HG02884 (cell line): ENCODE measurements at regions not wholly inside any gene's neighbourhood (a gene's known extent, or its start where the extent isn't known, plus 50 kb on each side); places are given as distances from the start of the nearest gene placed in this dataset.

Experiments used
- ATAC-seq: cut with Tn5 transposase; IDR thresholded peaks from one replicate; pipeline ENCODE4 v1.9.1; 2021; ENCODE audit warnings: mild to moderate bottlenecking, moderate library complexity; ENCODE audit not compliant: unreplicated experiment

- ATAC-seq = no peak
These were observed 465.6 kb upstream of the POU3F3 start for GRCh38 chr2:104388296-104388695.

GRCh38 chr2:104402825-104403224 lies 451.1 kb upstream of the POU3F3 start:
- ATAC-seq = peak; percentile 50

GRCh38 chr2:104404526-104404925 lies 449.4 kb upstream of the POU3F3 start:
- ATAC-seq = no peak

GRCh38 chr2:104405623-104406022 lies 448.3 kb upstream of the POU3F3 start:
- ATAC-seq = no peak

- ATAC-seq = no peak
These were observed 447.6 kb upstream of the POU3F3 start for GRCh38 chr2:104406261-104406726.

GRCh38 chr2:104407641-104408040 lies 446.3 kb upstream of the POU3F3 start:
- no peak for ATAC-seq

- no peak for ATAC-seq
These were observed 445.6 kb upstream of the POU3F3 start for GRCh38 chr2:104408266-104408665.

GRCh38 chr2:104410136-104410535 lies 443.8 kb upstream of the POU3F3 start:
- no peak for ATAC-seq

GRCh38 chr2:104412384-104412783 lies 441.5 kb upstream of the POU3F3 start:
- peak; percentile 68 for ATAC-seq

- ATAC-seq = no peak
These were observed 440.0 kb upstream of the POU3F3 start for GRCh38 chr2:104413890-104414289.

- no peak for ATAC-seq
These were observed 438.6 kb upstream of the POU3F3 start for GRCh38 chr2:104415284-104415683.

- ATAC-seq = no peak
These were observed 437.4 kb upstream of the POU3F3 start for GRCh38 chr2:104416339-104417000.

GRCh38 chr2:104420420-104420819 lies 433.5 kb upstream of the POU3F3 start:
- ATAC-seq = no peak

- ATAC-seq = no peak
These were observed 433.0 kb upstream of the POU3F3 start for GRCh38 chr2:104420953-104421352.

- ATAC-seq = no peak
These were observed 427.9 kb upstream of the POU3F3 start for GRCh38 chr2:104425850-104426595.

- ATAC-seq = no peak
These were observed 425.8 kb upstream of the POU3F3 start for GRCh38 chr2:104428155-104428554.

- ATAC-seq = no peak
These were observed 424.1 kb upstream of the POU3F3 start for GRCh38 chr2:104429639-104430358.

GRCh38 chr2:104430359-104430740 lies 423.6 kb upstream of the POU3F3 start:
- no peak for ATAC-seq

- ATAC-seq = no peak
These were observed 423.1 kb upstream of the POU3F3 start for GRCh38 chr2:104430852-104431251.

GRCh38 chr2:104431701-104432121 lies 422.2 kb upstream of the POU3F3 start:
- no peak for ATAC-seq

- no peak for ATAC-seq
These were observed 421.5 kb upstream of the POU3F3 start for GRCh38 chr2:104432401-104432800.

GRCh38 chr2:104432991-104433390 lies 420.9 kb upstream of the POU3F3 start:
- ATAC-seq = no peak
